GM03348 (cell line): ENCODE measurements at regions not wholly inside any gene's neighbourhood (a gene's known extent, or its start where the extent isn't known, plus 50 kb on each side); places are given as distances from the start of the nearest gene placed in this dataset.
A peak's percentile ranks its signal among the peaks of the same experiment; 100 is the strongest.
"Not testable (repeated sequence)": the region's sequence is repeated elsewhere in the genome, so short reads cannot be mapped to it uniquely, and the experiment has no call there.

Experiments
- DNase-seq: peaks from one replicate; pipeline ENCODE4 v3.0.0; 2012; ENCODE audit warnings: low spot score

DNA sequence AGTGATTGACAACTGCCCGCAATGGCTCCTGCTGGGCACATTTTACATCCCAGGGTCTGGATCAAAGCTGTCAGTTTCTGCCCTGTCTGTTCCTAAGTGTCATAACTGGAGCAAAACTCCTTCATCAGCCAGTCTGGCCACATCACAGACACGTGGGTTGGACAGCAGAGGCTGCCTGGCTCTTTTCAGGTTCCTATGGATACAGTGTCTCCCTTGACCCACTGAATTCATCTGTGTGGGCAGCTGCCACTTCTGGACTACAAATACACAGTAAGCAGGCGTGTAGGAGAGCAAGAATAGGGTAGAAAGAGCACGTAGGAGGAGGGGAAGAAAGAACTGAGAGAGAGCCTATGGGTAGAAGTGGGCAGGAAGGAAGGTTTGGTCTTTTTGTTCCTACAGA, 238.0 kb downstream of the ENC1 start:
- DNase-seq, result peak; percentile 24

DNA sequence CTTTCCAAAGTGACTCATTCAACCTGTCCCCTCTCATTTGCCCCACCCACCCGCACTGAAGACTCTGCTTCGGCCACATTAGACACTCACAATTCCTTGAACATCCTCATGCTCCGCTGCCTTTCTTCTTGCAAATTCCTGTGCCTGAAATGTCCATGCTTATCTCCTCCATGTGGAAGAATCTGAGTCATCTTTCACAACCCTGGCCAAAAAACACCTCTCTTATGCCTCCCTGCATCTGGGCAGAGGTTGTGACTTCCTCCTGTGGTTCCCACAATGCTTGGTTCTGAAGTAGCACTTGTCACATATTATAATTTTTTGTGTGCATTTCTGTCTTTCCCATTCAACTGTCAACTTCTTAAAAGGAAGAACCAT, 238.6 kb downstream of the ENC1 start:
- DNase-seq, result no peak

- no peak for DNase-seq
These were observed 239.1 kb downstream of the ENC1 start for GRCh38 chr5:74401281-74401945.

DNA sequence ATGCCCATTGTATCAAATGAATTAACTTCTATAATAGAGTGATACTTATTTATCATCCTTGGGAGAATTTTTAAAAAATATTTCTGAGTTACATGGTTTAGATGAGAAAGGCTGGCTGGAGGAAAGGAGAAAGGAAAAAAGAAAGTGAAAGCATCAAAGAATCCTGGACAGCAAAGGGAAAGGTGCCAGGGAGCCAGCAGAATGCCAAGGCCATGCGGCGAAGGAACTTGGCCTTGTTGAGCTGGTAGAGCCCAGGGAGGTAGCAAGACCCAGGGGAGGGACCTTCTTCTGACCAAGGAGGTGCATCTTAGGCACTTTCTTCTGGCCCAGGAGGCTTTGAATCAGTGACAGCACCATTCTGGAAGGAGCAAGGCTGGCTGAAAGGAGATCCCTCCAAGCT, 240.5 kb downstream of the ENC1 start:
- no peak for DNase-seq

GRCh38 chr5:74396913-74397622, 243.5 kb downstream of the ENC1 start:
- DNase-seq, result no peak

- DNase-seq, result no peak
These were observed 245.3 kb downstream of the ENC1 start for GRCh38 chr5:74394916-74395880.

DNA sequence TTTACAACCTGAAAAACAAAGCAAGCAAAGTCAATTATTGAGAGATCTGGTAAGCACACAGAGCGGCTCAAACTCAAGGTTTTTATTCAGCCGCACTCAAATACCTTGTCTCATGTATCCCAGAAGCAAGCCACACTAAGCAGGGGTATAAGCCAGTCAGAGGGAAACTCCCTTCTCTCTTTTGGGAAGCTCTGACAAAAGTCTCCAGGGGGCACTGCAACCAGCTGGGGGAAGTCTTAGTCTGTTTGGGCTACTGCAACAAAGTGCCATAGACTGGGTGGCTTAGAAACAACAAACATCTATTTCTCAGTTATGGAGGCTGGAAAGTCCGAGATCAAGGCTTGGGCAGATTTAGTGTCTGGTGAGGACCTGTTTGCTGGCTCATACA, 246.0 kb downstream of the ENC1 start:
- no peak for DNase-seq

DNA sequence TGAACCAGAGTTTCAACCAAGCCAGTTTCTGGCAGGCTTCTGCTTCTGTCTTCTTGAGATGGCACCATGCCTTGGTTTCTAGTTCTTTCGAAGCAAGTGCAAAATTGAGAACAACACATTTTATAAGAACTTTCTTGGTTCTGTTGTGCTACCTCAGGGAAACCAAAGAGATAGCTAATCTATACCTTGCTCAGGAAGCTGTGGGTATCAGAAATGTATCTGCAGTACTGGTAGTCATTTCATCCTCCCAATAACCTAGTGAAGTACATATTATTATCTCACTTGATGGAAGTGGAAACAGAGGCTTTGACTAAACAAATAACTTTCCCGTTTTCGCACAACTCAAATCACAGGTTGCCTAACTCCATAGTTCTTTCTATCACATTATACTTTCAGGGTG, 246.6 kb downstream of the ENC1 start:
- no peak for DNase-seq

DNA sequence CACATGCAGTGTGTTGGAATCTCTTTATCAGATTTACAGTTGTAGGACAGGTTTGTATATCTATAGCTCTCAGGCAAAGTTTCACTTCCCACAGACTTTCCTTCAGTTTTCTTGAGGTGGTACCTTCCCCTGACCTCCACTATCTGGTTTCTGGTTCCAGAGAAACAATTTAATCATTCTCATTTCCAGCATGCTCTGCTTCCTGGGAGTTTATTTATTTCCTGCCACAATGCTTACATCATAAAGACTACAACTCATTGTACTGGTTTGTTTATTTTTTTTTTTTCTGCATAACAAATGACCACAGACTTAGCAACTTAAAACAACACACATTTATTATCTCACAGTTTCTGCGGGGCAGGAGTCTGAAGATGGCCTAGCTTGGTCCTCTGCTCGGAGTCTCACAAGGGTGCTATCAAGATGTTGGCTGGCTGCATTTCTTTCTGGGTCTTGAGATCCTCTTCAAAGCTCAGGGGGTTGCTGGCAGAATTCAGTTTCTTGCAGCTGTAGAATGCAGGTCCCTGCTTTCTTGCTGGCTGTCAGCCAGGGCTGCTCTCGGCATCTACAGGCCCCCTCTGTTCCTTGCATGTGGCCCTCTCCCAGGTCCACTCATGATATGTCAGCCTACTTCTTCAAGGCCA, 247.7 kb downstream of the ENC1 start:
- DNase-seq, result no peak

GRCh38 chr5:74391410-74391809, 249.1 kb downstream of the ENC1 start:
- no peak for DNase-seq

DNA sequence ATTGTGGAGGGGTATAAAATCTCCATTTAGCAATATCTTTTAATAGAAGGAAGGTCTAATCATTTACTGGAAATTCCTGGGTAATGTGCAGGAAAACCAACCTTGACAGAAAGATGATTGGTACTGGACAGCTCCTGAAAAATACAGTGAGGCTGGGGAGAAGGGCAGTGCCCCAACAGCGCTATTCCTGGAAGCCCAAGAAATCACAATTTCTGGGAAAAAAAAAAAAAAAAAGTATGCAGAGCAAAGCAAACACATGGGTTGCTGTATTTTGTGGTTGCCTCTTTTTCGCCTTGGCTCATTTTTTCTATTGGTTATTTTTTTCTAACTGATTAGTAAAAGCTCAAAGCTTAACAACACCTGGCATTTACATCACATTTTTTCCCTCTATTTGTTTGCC, 249.7 kb downstream of the ENC1 start:
- DNase-seq, result no peak

DNA sequence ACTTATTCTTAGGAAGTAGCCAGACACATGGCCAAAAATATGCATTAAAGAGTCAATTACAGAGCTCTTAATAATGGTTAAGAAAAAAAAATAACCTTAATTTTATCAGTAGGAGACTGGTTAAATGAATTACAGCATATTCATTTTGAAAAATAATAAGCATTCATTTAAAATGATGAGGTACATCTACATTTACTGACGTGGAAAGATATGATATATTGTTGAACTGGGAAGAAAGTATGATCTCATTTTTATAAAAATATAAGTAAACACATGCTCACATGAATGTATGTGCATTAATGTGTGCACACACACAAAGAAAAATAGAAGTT, 250.3 kb downstream of the ENC1 start:
- no peak for DNase-seq

DNA sequence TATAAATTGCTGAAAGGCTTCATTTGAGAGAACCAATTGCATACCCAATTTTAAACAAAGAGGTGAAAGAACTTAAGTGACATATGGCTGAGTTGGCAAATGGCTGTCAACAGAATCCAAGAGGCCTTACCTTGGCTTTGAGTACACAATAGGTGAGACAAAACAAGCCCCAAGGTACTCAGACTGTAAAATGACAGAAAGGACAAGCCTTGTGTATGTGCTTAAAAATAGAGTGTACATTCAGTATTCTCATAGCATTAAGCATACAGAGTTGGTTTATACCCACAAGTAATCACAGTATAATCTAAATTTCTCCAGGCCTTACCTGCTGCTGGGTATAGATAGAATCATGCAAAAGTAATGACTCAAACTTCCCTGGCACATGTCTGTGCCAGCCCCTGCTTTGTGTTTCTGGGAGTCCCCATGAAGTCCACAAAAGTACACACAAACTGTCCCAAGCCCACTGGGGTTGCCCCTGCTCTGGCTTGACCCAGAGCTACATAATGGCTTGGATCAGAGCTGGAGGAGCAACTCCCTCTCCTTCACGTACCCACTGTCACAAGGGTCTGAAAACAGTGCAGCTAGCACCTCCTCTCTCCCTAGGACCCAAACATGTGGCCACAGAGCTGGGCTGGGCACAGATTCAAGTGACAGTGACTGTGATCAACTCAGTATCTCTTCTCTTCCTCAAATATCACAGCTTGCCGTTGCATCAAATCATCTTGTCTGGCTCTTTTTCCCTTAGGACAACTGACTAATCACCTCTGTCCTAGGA, 250.8 kb downstream of the ENC1 start:
- no peak for DNase-seq

DNA sequence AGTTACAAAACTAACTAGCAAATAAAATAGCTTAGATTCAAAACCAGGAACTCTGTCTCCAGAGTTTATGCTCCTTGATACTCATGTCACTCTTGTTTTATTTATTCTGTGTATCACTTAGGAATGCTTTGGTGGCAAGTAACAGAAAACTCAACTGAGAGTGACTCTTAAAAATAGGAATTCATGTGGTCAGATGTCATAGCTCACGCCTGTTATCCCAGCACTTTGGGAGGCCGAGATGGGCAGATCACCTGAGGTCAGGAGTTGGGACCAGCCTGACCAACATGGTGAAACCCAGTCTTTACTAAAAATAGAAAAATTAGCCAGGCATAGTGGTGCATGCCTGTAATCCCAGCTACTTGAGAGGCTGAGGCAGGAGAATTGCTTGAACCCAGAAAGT, 252.1 kb downstream of the ENC1 start:
- not testable (repeated sequence) for DNase-seq

DNA sequence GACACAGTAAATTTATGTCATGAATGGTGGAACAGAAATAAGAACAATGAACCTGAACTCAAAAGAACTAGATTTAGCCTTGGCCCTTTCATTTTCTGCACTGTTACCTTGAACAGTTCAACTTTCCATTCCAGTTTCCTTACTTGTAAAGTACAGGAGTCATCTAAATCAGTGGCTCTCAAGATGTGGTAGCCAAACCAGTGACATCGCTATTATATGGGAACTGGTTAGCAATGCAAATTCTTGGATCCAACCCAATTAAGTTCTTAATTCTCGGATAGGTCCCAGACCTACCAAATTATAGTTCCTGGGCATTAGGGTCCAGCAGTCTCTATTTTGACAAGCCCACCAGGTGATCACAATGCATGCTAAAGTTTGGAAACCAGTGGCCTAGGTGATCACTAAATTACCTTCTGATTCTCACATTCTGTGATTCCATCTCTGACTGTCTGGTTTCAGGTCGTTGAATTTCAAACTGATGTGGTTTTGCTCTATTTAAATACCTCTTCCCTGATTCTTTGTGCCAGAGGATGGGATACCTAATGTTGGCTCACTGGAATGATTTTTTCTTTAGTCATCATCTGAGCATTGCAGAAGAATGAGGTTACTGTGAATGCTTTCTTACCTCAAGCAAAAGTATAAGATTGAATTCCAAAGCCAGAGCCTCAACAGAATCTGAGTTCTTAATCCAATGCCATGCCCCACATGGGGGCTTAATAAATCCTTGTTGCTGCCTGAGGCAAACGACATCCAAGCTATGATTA, 253.8 kb downstream of the ENC1 start:
- DNase-seq, result peak; percentile 54

DNA sequence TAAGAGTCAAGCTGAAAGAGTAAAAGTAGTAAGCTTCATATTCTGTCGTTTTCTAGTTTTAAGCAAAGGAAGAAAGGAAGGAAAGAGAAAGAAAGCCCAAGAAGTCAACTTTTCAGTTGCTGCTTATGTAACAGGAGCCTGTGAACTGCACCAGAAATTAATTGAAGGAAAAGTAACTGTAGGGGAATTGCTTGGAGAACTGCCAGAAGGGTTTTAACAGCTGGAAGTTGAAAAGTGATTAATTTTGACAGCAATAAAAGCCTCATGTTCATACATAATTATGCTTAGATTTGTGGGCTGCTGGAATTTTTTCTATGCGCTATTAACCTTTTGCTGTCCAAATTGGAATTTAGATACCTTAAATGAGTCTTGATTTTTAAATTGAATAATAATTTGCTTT, 255.7 kb downstream of the ENC1 start:
- no peak for DNase-seq

- peak; percentile 79 for DNase-seq
These were observed 257.4 kb downstream of the ENC1 start for GRCh38 chr5:74382987-74383593.

GRCh38 chr5:74382123-74382855, 258.2 kb downstream of the ENC1 start:
- DNase-seq, result no peak

DNA sequence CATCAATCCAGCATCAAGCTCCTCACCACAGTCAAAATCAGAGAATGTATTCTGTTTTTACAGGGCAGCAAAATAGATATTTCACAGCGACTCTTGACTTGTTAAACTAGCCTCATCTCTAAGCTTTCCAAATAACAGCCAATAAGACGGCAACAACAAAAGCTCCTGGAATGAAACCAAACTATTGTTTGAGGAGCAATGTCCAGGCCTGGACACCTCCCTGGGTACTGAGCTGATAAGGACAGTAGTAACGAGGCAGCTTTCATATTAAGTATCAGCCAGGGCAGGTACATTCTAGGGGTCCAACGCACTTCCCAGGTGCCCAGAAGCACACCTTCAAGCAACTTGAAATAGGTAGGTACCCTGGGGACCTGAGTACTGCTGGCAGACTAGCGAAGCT, 260.3 kb downstream of the ENC1 start:
- no peak for DNase-seq

DNA sequence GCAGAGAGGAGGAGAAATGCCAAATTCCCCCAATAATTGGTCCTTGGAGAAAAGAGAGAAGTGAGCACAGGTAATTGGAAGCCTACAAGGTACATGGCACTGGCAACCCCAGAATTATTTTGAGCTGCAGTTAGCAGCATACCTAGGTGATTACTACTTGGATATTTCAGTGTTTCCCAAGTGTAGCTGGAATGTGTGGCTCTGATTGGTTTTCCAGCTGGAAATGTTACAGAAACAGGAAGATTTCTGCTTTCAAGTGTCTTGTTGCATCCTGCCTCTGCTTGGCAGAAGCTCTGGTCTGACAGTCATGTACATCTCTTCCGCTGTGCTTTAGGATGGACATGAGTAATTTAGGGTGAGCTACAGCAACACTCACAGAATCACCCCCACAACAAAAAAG, 262.1 kb downstream of the ENC1 start:
- DNase-seq, result peak; percentile 56
